ENCODE measurements at regions not wholly inside any gene's neighbourhood (a gene's known extent, or its start where the extent isn't known, plus 50 kb on each side); places are given as distances from the start of the nearest gene placed in this dataset.
"Not testable (repeated sequence)": the region's sequence is repeated elsewhere in the genome, so short reads cannot be mapped to it uniquely, and the experiment has no call there.

DNA sequence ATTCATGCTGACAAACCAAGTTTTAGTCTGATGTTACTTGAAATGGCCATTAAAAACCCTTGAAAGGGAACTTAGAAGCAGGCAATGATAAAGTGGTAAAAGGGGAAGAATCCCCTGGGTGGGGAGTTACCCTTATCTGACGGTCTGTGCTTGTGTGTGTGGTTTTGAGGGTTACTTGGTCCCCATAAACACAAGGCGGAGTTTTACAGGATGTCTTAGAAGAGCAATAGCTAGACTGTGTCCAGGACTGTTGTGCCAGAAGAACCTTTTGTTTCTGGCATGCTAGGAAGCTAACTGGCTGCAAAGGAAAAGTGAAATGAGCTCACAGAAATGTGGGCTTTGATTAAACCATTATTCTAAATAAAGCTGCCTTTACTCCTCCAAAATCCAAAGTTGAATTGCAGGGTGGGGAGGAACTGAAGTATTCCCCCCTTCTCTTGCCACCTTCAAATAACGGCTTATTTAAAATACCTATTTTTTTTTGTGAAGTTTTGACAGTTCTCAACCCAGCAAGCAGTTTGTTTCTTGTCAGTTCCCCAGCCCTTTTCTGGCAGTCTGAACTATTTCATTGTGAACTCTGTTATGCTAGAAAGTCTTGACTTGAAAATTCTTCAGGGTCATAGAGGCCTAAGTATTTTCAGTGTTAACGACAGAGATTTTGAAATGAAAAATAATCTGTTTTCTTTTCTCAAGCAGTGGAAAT is 443.5 kb downstream of the OTOL1 start:
- no peaks in the 10 kb centered on the region for H3K9me3 Mint-ChIP-seq (ENCODE audit: unreplicated experiment)
- H3K4me3 Mint-ChIP-seq (ENCODE audit: unreplicated experiment) = no peak overlapping the region
- no peak overlapping the region for H3K27ac Mint-ChIP-seq (ENCODE audit: unreplicated experiment)
- TF ChIP-seq, protein P1, sequence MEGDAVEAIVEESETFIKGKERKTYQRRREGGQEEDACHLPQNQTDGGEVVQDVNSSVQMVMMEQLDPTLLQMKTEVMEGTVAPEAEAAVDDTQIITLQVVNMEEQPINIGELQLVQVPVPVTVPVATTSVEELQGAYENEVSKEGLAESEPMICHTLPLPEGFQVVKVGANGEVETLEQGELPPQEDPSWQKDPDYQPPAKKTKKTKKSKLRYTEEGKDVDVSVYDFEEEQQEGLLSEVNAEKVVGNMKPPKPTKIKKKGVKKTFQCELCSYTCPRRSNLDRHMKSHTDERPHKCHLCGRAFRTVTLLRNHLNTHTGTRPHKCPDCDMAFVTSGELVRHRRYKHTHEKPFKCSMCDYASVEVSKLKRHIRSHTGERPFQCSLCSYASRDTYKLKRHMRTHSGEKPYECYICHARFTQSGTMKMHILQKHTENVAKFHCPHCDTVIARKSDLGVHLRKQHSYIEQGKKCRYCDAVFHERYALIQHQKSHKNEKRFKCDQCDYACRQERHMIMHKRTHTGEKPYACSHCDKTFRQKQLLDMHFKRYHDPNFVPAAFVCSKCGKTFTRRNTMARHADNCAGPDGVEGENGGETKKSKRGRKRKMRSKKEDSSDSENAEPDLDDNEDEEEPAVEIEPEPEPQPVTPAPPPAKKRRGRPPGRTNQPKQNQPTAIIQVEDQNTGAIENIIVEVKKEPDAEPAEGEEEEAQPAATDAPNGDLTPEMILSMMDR (IDR thresholded peaks at IDR 0.05; ENCODE audit: unreplicated experiment) = no peak
- H3K36me3 Mint-ChIP-seq (ENCODE audit: low read depth, unreplicated experiment) = no peaks in the 10 kb centered on the region
- no peaks in the 10 kb centered on the region for H3K4me1 Mint-ChIP-seq (ENCODE audit: unreplicated experiment)
- DNase-seq (ENCODE audit: low spot score) = no peak
- H3K27me3 Mint-ChIP-seq (ENCODE audit: unreplicated experiment) = peaks cover 4% of the 10 kb centered on the region

- Mint-ChIP-seq H3K27ac (ENCODE audit: unreplicated experiment) (no peak overlapping the region), H3K9me3 (ENCODE audit: unreplicated experiment) (no peaks in the 10 kb centered on the region), H3K27me3 (ENCODE audit: unreplicated experiment) (peaks cover 4% of the 10 kb centered on the region), H3K4me1 (ENCODE audit: unreplicated experiment) (no peaks in the 10 kb centered on the region), H3K36me3 (ENCODE audit: low read depth, unreplicated experiment) (no peaks in the 10 kb centered on the region), H3K4me3 (ENCODE audit: unreplicated experiment) (no peak overlapping the region)
- TF ChIP-seq, protein P1 (IDR thresholded peaks at IDR 0.05; ENCODE audit: unreplicated experiment) = no peak
- no peak for DNase-seq (ENCODE audit: low spot score)
These were observed 444.0 kb downstream of the OTOL1 start for GRCh38 chr3:161940621-161940965.

- Mint-ChIP-seq H3K27me3 (ENCODE audit: unreplicated experiment) (peaks cover 4% of the 10 kb centered on the region), H3K27ac (ENCODE audit: unreplicated experiment) (no peak overlapping the region), H3K9me3 (ENCODE audit: unreplicated experiment) (no peaks in the 10 kb centered on the region), H3K36me3 (ENCODE audit: low read depth, unreplicated experiment) (no peaks in the 10 kb centered on the region), H3K4me3 (ENCODE audit: unreplicated experiment) (no peak overlapping the region), H3K4me1 (ENCODE audit: unreplicated experiment) (no peaks in the 10 kb centered on the region)
- TF ChIP-seq, protein P1 (IDR thresholded peaks at IDR 0.05; ENCODE audit: unreplicated experiment) = no peak
- DNase-seq (ENCODE audit: low spot score) = no peak
These were observed 445.3 kb downstream of the OTOL1 start for GRCh38 chr3:161941891-161942290.

GRCh38 chr3:161943801-161944345 is 447.3 kb downstream of the OTOL1 start:
- not testable (repeated sequence) for H3K4me3 Mint-ChIP-seq (ENCODE audit: unreplicated experiment); H3K27me3 Mint-ChIP-seq (ENCODE audit: unreplicated experiment); H3K36me3 Mint-ChIP-seq (ENCODE audit: low read depth, unreplicated experiment); H3K4me1 Mint-ChIP-seq (ENCODE audit: unreplicated experiment); H3K27ac Mint-ChIP-seq (ENCODE audit: unreplicated experiment); H3K9me3 Mint-ChIP-seq (ENCODE audit: unreplicated experiment); DNase-seq (ENCODE audit: low spot score)

DNA sequence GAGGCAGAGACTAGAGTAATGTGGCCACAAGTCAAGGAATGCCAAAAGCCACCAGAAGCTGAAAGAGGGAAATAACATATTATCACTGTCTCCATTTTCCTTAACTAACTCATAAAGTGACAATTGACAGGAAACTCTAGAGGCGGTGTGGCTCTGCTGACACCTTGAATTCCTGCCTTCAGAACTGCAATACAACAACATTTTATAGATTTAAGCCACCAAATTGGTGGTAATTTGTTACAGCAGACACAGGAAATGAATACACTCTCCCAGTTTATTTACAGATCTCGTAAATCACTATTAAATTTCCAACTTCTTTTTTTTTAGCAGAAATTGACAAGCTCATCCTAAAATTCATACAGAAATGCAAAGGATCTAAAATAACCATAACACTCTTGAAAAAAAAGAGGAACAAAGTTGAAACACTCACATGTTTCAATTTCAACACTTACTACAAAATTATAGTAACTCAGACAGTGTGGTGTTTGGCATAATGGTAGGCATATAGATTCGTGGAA is 449.9 kb downstream of the OTOL1 start:
- Mint-ChIP-seq H3K27me3 (ENCODE audit: unreplicated experiment) (peaks cover 2% of the 10 kb centered on the region), H3K36me3 (ENCODE audit: low read depth, unreplicated experiment) (no peaks in the 10 kb centered on the region), H3K4me3 (ENCODE audit: unreplicated experiment) (no peak overlapping the region), H3K27ac (ENCODE audit: unreplicated experiment) (no peak overlapping the region), H3K9me3 (ENCODE audit: unreplicated experiment) (no peaks in the 10 kb centered on the region), H3K4me1 (ENCODE audit: unreplicated experiment) (peaks cover 2% of the 10 kb centered on the region)
- TF ChIP-seq, protein P1 (IDR thresholded peaks at IDR 0.05; ENCODE audit: unreplicated experiment) = no peak
- no peak for DNase-seq (ENCODE audit: low spot score)
